ENCODE measurements at regions not wholly inside any gene's neighbourhood (a gene's known extent, or its start where the extent isn't known, plus 50 kb on each side); places are given as distances from the start of the nearest gene placed in this dataset.

DNA sequence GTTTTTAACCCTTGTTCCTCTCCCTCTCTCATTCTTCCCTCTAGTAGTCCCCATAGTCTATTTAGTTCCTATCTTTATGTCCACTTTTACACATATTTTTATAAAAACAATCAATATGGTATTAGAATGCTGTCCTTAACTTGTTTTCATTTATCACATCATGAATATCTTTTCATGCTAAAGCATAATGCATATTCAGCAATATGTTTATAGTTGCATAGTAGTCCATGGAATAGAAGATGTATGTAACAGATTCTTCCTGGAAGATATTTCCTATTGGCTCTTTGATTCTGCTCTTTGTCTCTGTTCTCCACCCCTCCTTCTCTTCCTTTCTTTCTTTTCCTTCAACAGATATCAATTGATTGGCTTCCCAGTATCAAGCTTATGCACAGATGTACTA is 1047.1 kb upstream of the TENM4 start:
- TF ChIP-seq ZNF274 (IDR thresholded peaks at IDR 0.05; ENCODE audit: low read depth, low read length) (no peak), SUZ12 (IDR thresholded peaks at IDR 0.05; ENCODE audit: extremely low read depth, insufficient read depth, insufficient read length) (no peak)
